ENCODE measurements at regions not wholly inside any gene's neighbourhood (a gene's known extent, or its start where the extent isn't known, plus 50 kb on each side); places are given as distances from the start of the nearest gene placed in this dataset.
A peak's percentile ranks its signal among the peaks of the same experiment; 100 is the strongest.

DNA sequence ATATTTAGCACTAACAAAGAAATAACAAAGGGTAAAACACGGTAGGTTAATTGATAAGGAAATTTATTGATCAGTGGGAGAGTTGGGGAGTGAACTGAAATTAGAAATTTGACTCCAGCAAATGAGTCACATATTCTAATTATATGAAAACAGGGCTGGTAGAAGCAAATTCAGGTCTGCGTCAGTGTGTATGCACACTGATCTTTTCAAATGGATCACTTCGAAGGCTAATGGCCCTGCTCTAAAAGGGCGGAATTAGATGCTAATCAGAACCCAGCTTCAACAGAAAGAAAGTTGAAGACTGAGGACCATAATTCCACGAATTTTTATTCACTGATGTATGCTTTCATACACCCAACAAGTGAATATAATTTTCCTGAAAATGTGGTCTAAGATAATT is 762.4 kb upstream of the DPPA4 start:
- peaks cover 0 to 2% of the 10 kb centered on the region in 2 donors for H3K27me3 Mint-ChIP-seq
- no peaks in the 10 kb centered on the region for H3K36me3 Mint-ChIP-seq
- no peak overlapping the region for H3K27ac ChIP-seq (ENCODE audit: low read depth, low read length)
- peak overlapping the region in 2 of 8 donors; percentile 26 to 36 for H3K4me3 Mint-ChIP-seq
- H3K27me3 ChIP-seq (ENCODE audit: insufficient read depth, low read length) = no peaks in the 10 kb centered on the region
- no peaks in the 10 kb centered on the region for H3K4me1 ChIP-seq (ENCODE audit: insufficient read depth, low read length)
- ChIA-PET CTCF (ENCODE audit: partially characterized antibody) (no interaction called here), POLR2A (ENCODE audit: partially characterized antibody) (no interaction called here)
- H3K27ac Mint-ChIP-seq = no peak overlapping the region
- intact Hi-C loops (cut with micrococcal nuclease) = no loop called here
- no peaks in the 10 kb centered on the region for H3K9me3 ChIP-seq (ENCODE audit: control insufficient read depth in 1 of 2, low read length in 2 of 2)
- H3K4me3 ChIP-seq (ENCODE audit: low read length in 2 of 2) = no peak overlapping the region
- no peak for DNase-seq
- H3K9me3 Mint-ChIP-seq = peaks cover 0 to 3% (median 0%) of the 10 kb centered on the region in 8 donors
- no peaks in the 10 kb centered on the region for H3K36me3 ChIP-seq (ENCODE audit: insufficient read depth, low read length)
- H3K4me1 Mint-ChIP-seq = peaks cover 0 to 5% (median 2%) of the 10 kb centered on the region in 4 donors

DNA sequence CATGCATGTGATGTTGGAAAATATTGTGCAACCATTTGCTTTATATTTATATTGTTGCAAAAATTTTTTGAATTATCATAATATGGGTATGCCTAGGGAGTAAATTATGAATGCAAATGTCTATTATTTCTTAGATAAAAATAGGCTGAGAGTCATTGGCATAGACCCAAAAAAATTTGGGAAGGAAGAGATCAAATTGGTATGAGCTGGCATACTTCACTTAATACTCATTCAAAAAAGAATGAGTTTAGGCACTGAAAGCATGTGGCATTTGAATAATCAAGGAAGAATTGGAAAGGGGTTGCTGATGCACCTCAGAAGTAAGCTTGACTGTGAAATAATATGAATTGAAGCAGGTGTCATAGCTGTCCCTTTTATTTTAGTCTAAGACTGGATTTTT is 764.0 kb upstream of the DPPA4 start:
- ChIA-PET POLR2A (ENCODE audit: partially characterized antibody) (no interaction called here), CTCF (ENCODE audit: partially characterized antibody) (no interaction called here)
- Histone ChIP-seq H3K27ac (ENCODE audit: low read depth, low read length) (no peak overlapping the region), H3K4me1 (ENCODE audit: insufficient read depth, low read length) (no peaks in the 10 kb centered on the region), H3K27me3 (ENCODE audit: insufficient read depth, low read length) (no peaks in the 10 kb centered on the region), H3K36me3 (ENCODE audit: insufficient read depth, low read length) (no peaks in the 10 kb centered on the region), H3K9me3 (ENCODE audit: control insufficient read depth in 1 of 2, low read length in 2 of 2) (no peaks in the 10 kb centered on the region), H3K4me3 (ENCODE audit: low read length in 2 of 2) (no peak overlapping the region)
- Mint-ChIP-seq H3K27me3 (peaks cover 0 to 2% of the 10 kb centered on the region in 2 donors), H3K36me3 (no peaks in the 10 kb centered on the region), H3K9me3 (peaks cover 0 to 8% (median 0%) of the 10 kb centered on the region in 8 donors), H3K4me1 (peaks cover 0 to 5% (median 2%) of the 10 kb centered on the region in 4 donors), H3K4me3 (no peak overlapping the region), H3K27ac (no peak overlapping the region)
- intact Hi-C loops (cut with micrococcal nuclease) = no loop called here
- DNase-seq = no peak

DNA sequence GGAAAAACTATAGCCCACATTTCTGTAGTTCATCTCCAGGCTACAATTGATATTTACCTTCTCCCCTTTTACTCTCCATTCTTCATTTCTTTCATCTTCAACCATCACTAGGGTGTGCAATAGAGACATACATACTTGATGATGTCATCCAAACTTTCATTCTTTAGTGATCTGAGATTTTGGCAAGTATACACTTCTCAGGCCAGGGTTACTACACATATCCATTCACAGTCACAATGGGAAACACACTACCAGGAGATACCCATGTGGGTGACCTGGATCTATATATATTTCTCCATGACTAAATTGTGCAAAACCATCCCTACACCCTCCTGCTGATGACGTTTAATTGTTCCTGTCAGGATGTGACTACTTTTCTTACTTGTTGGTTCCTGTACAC is 769.5 kb upstream of the DPPA4 start:
- Histone ChIP-seq H3K27ac (ENCODE audit: low read depth, low read length) (no peak overlapping the region), H3K36me3 (ENCODE audit: insufficient read depth, low read length) (no peaks in the 10 kb centered on the region), H3K9me3 (ENCODE audit: control insufficient read depth in 1 of 2, low read length in 2 of 2) (no peaks in the 10 kb centered on the region), H3K4me1 (ENCODE audit: insufficient read depth, low read length) (no peaks in the 10 kb centered on the region), H3K4me3 (ENCODE audit: low read length in 2 of 2) (no peak overlapping the region), H3K27me3 (ENCODE audit: insufficient read depth, low read length) (no peaks in the 10 kb centered on the region)
- peaks cover 0 to 5% (median 0%) of the 10 kb centered on the region in 4 donors for H3K4me1 Mint-ChIP-seq
- no peaks in the 10 kb centered on the region for H3K36me3 Mint-ChIP-seq
- H3K27ac Mint-ChIP-seq = no peak overlapping the region
- no peak overlapping the region for H3K4me3 Mint-ChIP-seq
- H3K9me3 Mint-ChIP-seq = peaks cover 0 to 13% (median 0%) of the 10 kb centered on the region in 8 donors
- POLR2A ChIA-PET (ENCODE audit: partially characterized antibody) = no interaction called here
- no peak for DNase-seq
- intact Hi-C loops (cut with micrococcal nuclease) = no loop called here
- peaks cover 0 to 2% of the 10 kb centered on the region in 2 donors for H3K27me3 Mint-ChIP-seq
- CTCF ChIA-PET (ENCODE audit: partially characterized antibody) = no interaction called here

DNA sequence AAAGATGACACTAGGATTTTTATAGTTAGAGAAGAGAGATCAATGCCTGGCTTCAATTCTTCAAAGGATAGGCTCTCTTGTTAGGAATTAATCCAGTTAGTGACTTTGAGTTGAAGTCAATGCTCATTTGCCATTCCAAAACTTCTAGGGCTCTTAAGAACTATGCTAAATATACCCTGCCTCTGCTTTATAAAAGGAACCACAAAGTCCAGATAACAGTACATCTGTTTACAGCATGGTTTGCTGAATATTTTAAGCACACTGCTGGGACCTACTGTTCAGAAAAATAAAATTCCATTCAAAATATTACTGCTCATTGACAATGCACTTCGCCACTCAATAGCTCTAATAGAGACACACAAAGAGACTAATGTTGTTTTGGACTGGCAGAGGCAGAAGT is 786.6 kb upstream of the DPPA4 start:
- Histone ChIP-seq H3K4me1 (ENCODE audit: insufficient read depth, low read length) (no peaks in the 10 kb centered on the region), H3K9me3 (ENCODE audit: control insufficient read depth in 1 of 2, low read length in 2 of 2) (no peaks in the 10 kb centered on the region), H3K36me3 (ENCODE audit: insufficient read depth, low read length) (no peaks in the 10 kb centered on the region), H3K4me3 (ENCODE audit: low read length in 2 of 2) (no peak overlapping the region), H3K27me3 (ENCODE audit: insufficient read depth, low read length) (no peaks in the 10 kb centered on the region), H3K27ac (ENCODE audit: low read depth, low read length) (no peak overlapping the region)
- Mint-ChIP-seq H3K36me3 (no peaks in the 10 kb centered on the region), H3K27ac (no peak overlapping the region), H3K4me3 (no peak overlapping the region), H3K4me1 (no peaks in the 10 kb centered on the region), H3K27me3 (no peaks in the 10 kb centered on the region), H3K9me3 (peaks cover 0 to 7% (median under 1%) of the 10 kb centered on the region in 8 donors)
- intact Hi-C loops (cut with micrococcal nuclease) = no loop called here
- ChIA-PET CTCF (ENCODE audit: partially characterized antibody) (no interaction called here), POLR2A (ENCODE audit: partially characterized antibody) (no interaction called here)
- no peak for DNase-seq

DNA sequence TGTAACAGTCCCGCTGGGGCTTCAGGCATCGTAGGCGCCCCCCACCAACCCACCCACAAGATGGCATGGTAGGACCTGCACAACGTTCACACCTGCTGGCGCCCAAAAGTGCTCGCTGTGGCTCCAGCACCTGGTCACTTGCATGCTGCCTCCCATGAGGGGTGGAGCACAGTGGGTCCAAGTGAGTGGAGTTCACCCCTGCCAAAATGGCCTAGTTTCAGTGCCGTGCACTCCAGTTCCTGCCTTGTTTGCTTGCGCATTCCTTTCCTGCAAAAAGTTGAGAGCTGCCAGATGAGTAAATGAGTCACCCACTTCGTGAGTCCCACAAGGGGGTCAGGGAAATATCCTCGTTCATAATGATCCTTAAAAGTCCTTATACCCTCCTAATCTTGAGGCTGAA is 788.7 kb upstream of the DPPA4 start:
- Histone ChIP-seq H3K36me3 (ENCODE audit: insufficient read depth, low read length) (no peaks in the 10 kb centered on the region), H3K4me3 (ENCODE audit: low read length in 2 of 2) (no peak overlapping the region), H3K9me3 (ENCODE audit: control insufficient read depth in 1 of 2, low read length in 2 of 2) (no peaks in the 10 kb centered on the region), H3K27ac (ENCODE audit: low read depth, low read length) (no peak overlapping the region), H3K27me3 (ENCODE audit: insufficient read depth, low read length) (no peaks in the 10 kb centered on the region), H3K4me1 (ENCODE audit: insufficient read depth, low read length) (no peaks in the 10 kb centered on the region)
- Mint-ChIP-seq H3K4me3 (no peak overlapping the region), H3K36me3 (no peaks in the 10 kb centered on the region), H3K27ac (no peak overlapping the region), H3K9me3 (peaks cover 0 to 5% (median under 1%) of the 10 kb centered on the region in 8 donors), H3K27me3 (no peaks in the 10 kb centered on the region), H3K4me1 (no peaks in the 10 kb centered on the region)
- intact Hi-C loops (cut with micrococcal nuclease) = no loop called here
- CTCF ChIA-PET (ENCODE audit: partially characterized antibody) = no interaction called here
- no peak for DNase-seq
- POLR2A ChIA-PET (ENCODE audit: partially characterized antibody) = no interaction called here

DNA sequence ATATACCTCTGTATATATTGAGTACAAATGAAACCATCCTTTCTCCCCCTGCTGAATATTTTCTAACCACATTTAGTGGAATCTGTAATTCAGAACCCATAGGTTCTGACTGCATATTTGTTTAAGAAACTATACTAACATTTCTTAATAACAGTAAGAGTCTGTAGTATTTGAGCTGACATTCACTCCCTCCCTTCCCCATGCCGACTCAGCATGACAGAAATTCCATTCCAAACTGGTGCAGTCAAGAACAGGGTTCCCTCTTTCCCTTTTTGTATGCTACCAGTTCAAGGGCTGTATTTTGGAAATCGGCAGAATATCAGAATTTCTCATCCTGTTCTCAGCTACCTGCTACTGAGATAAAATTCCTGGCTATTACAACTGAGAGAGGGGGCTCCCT is 796.6 kb upstream of the DPPA4 start:
- H3K4me3 Mint-ChIP-seq = no peak overlapping the region
- H3K27ac Mint-ChIP-seq = no peak overlapping the region
- Histone ChIP-seq H3K27me3 (ENCODE audit: insufficient read depth, low read length) (no peaks in the 10 kb centered on the region), H3K4me1 (ENCODE audit: insufficient read depth, low read length) (no peaks in the 10 kb centered on the region), H3K9me3 (ENCODE audit: control insufficient read depth in 1 of 2, low read length in 2 of 2) (no peaks in the 10 kb centered on the region), H3K4me3 (ENCODE audit: low read length in 2 of 2) (no peak overlapping the region), H3K36me3 (ENCODE audit: insufficient read depth, low read length) (no peaks in the 10 kb centered on the region), H3K27ac (ENCODE audit: low read depth, low read length) (no peak overlapping the region)
- H3K27me3 Mint-ChIP-seq = no peaks in the 10 kb centered on the region
- CTCF ChIA-PET (ENCODE audit: partially characterized antibody) = no interaction called here
- POLR2A ChIA-PET (ENCODE audit: partially characterized antibody) = no interaction called here
- H3K36me3 Mint-ChIP-seq = no peaks in the 10 kb centered on the region
- no peaks in the 10 kb centered on the region for H3K4me1 Mint-ChIP-seq
- intact Hi-C loops (cut with micrococcal nuclease) = no loop called here
- DNase-seq = no peak
- H3K9me3 Mint-ChIP-seq = peaks cover 0 to 30% (median 8%) of the 10 kb centered on the region in 8 donors

DNA sequence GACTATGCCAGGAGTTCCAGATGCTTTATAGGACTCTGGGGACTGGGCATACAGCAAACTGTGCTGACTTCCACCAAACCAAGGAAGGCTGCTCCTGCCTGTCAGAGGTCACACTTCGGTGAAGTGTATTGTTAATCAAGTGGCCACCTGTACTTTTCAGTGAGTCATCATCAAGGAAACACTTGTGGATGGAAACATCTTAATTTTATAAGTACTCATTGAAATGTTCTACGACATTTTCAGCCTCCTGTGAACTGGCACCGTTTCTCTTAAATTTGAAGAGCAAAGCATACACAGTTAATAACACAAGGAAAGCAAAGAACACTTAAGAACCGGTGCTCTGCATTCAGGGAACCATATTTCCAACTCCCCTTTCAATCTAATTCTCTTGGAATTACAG is 801.7 kb upstream of the DPPA4 start:
- POLR2A ChIA-PET (ENCODE audit: partially characterized antibody) = no interaction called here
- peaks cover 0 to 30% (median 7%) of the 10 kb centered on the region in 8 donors for H3K9me3 Mint-ChIP-seq

DNA sequence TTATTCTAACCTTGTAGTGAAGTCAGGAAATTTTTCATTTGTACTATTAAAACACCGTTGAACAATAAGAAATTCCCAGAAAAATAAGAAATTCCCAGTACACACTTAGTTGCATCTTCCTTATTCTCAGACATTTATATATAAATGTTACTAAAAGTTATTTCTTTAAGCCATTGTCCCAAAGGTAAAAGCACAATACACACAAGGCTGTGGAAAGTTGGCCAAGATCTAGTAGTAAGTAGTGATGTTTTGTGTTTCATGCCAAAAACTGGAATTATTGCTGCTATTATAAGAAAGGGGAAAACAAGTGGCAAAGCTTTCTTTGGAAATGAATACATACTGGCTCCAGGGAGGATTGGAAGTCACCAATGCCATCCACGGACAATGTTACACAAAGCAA is 802.5 kb upstream of the DPPA4 start:
- no peak for DNase-seq
- no peak overlapping the region for H3K27ac ChIP-seq (ENCODE audit: low read depth, low read length)
- H3K27me3 ChIP-seq (ENCODE audit: insufficient read depth, low read length) = no peaks in the 10 kb centered on the region
- H3K4me3 ChIP-seq (ENCODE audit: low read length in 2 of 2) = no peak overlapping the region
- H3K9me3 Mint-ChIP-seq = peaks cover 0 to 23% (median 5%) of the 10 kb centered on the region in 8 donors
- no peaks in the 10 kb centered on the region for H3K4me1 Mint-ChIP-seq
- H3K4me3 Mint-ChIP-seq = no peak overlapping the region
- intact Hi-C loops (cut with micrococcal nuclease) = no loop called here
- ChIA-PET POLR2A (ENCODE audit: partially characterized antibody) (no interaction called here), CTCF (ENCODE audit: partially characterized antibody) (no interaction called here)
- no peaks in the 10 kb centered on the region for H3K9me3 ChIP-seq (ENCODE audit: control insufficient read depth in 1 of 2, low read length in 2 of 2)
- no peak overlapping the region for H3K27ac Mint-ChIP-seq
- H3K4me1 ChIP-seq (ENCODE audit: insufficient read depth, low read length) = no peaks in the 10 kb centered on the region
- no peaks in the 10 kb centered on the region for H3K27me3 Mint-ChIP-seq
- H3K36me3 ChIP-seq (ENCODE audit: insufficient read depth, low read length) = no peaks in the 10 kb centered on the region
- no peaks in the 10 kb centered on the region for H3K36me3 Mint-ChIP-seq

More for the DNA sequence above, 801.7 kb upstream of the DPPA4 start:
- H3K4me3 ChIP-seq (ENCODE audit: low read length in 2 of 2) = no peak overlapping the region
- no peaks in the 10 kb centered on the region for H3K27me3 ChIP-seq (ENCODE audit: insufficient read depth, low read length)
- H3K9me3 ChIP-seq (ENCODE audit: control insufficient read depth in 1 of 2, low read length in 2 of 2) = no peaks in the 10 kb centered on the region
- Mint-ChIP-seq H3K4me1 (no peaks in the 10 kb centered on the region), H3K36me3 (no peaks in the 10 kb centered on the region), H3K4me3 (no peak overlapping the region), H3K27me3 (no peaks in the 10 kb centered on the region), H3K27ac (peak overlapping the region in 1 of 7 donors; percentile 9)
- H3K36me3 ChIP-seq (ENCODE audit: insufficient read depth, low read length) = no peaks in the 10 kb centered on the region
- H3K4me1 ChIP-seq (ENCODE audit: insufficient read depth, low read length) = no peaks in the 10 kb centered on the region
- H3K27ac ChIP-seq (ENCODE audit: low read depth, low read length) = no peak overlapping the region
- CTCF ChIA-PET (ENCODE audit: partially characterized antibody) = no interaction called here
- no peak for DNase-seq
- intact Hi-C loops (cut with micrococcal nuclease) = no loop called here

All from CD4-positive, alpha-beta memory T cell (primary cell).